BE2C (cell line): ENCODE measurements at regions not wholly inside any gene's neighbourhood (a gene's known extent, or its start where the extent isn't known, plus 50 kb on each side); places are given as distances from the start of the nearest gene placed in this dataset.
"Not testable (repeated sequence)": the region's sequence is repeated elsewhere in the genome, so short reads cannot be mapped to it uniquely, and the experiment has no call there.

ENCODE experiments used
- DNase-seq: peaks from one replicate; pipeline ENCODE4 v3.0.0-alpha.2; 2020
- H3K27me3 ChIP-seq: fragments of 250-450 bp; sonication (Bioruptor Pico); 2 replicates; pipeline ENCODE4 v1.5.1; 2020; ENCODE audit warnings: mild to moderate bottlenecking
- H3K36me3 ChIP-seq: fragments of 250-450 bp; sonication (Bioruptor Pico); 2 replicates; pipeline ENCODE4 v1.5.1; 2020; ENCODE audit warnings: mild to moderate bottlenecking
- H3K4me1 ChIP-seq: fragments of 250-450 bp; sonication (Bioruptor Pico); 2 replicates; pipeline ENCODE4 v1.5.1; 2020
- H3K4me3 ChIP-seq: 2 replicates; pipeline ENCODE4 v1.5.1; 2011; ENCODE audit warnings: low read depth, low read length
- H3K9me3 ChIP-seq: fragments of 250-450 bp; sonication (Bioruptor Pico); 2 replicates; pipeline ENCODE4 v1.5.1; 2020
- TF ChIP-seq, protein P1 (sequence below): IDR thresholded peaks from 2 replicates; pipeline ENCODE4 v1.5.1; 2012; ENCODE audit warnings: mild to moderate bottlenecking, low read depth, low read length

GRCh38 chr10:46106410-46107255 is 60.6 kb upstream of the MSMB start:
- peak overlapping the region; percentile 61 for H3K4me3 ChIP-seq
- TF ChIP-seq, protein P1, sequence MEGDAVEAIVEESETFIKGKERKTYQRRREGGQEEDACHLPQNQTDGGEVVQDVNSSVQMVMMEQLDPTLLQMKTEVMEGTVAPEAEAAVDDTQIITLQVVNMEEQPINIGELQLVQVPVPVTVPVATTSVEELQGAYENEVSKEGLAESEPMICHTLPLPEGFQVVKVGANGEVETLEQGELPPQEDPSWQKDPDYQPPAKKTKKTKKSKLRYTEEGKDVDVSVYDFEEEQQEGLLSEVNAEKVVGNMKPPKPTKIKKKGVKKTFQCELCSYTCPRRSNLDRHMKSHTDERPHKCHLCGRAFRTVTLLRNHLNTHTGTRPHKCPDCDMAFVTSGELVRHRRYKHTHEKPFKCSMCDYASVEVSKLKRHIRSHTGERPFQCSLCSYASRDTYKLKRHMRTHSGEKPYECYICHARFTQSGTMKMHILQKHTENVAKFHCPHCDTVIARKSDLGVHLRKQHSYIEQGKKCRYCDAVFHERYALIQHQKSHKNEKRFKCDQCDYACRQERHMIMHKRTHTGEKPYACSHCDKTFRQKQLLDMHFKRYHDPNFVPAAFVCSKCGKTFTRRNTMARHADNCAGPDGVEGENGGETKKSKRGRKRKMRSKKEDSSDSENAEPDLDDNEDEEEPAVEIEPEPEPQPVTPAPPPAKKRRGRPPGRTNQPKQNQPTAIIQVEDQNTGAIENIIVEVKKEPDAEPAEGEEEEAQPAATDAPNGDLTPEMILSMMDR: 0 out of 2 replicates have a peak, but pooled peaks have one; percentile 8
- peak; percentile 78 for DNase-seq
- H3K36me3 ChIP-seq: no peaks in the 10 kb centered on the region
- peaks cover 4% of the 10 kb centered on the region; the same call in 1 of the 2 replicates for H3K27me3 ChIP-seq
- H3K9me3 ChIP-seq: no peaks in the 10 kb centered on the region
- H3K4me1 ChIP-seq: peaks cover 5% of the 10 kb centered on the region

DNA sequence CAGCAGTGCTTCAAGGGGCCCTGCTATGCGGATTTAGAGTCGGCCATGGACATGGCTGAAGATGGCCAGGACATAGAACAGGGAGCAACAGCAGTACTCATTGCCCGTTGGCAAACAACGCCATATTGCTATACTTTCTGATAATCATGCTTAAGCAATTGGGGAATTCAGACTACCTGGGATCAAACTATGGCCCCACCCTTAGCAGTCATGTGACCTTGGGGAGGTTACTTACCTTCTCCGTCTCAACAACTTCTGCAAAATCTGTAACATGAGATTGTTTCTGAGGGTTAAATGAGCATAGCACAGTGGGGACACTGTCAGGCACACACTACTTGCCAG is 62.1 kb upstream of the MSMB start:
- H3K4me1 ChIP-seq, H3K9me3 ChIP-seq, H3K27me3 ChIP-seq, H3K36me3 ChIP-seq, DNase-seq, H3K4me3 ChIP-seq: not testable (repeated sequence)

GRCh38 chr10:46154271-46154670 is 108.2 kb upstream of the MSMB start:
- H3K27me3 ChIP-seq, H3K36me3 ChIP-seq, H3K9me3 ChIP-seq, DNase-seq, H3K4me1 ChIP-seq, H3K4me3 ChIP-seq: not testable (repeated sequence)

DNA sequence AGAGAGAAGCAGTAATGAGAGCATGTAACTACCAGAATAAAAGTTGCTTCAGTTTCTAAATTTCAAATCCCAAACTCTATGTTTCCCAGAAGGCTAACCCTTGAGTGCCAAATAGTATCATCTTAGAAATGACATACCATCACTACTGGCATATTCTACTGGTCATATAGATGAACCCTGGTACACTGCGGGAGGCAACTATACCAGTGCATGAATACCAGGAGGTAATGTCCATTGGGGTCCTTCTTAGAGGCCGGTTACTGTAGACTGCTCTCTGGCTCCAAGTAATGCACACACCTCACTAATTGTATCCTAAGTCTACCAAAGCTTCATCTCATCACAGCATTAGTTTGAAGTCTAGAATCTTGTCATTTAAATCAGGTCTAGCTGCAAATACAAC is 108.6 kb upstream of the MSMB start:
- not testable (repeated sequence) for H3K4me1 ChIP-seq, H3K36me3 ChIP-seq, DNase-seq, H3K27me3 ChIP-seq, H3K9me3 ChIP-seq, H3K4me3 ChIP-seq

- H3K9me3 ChIP-seq, H3K27me3 ChIP-seq, H3K4me1 ChIP-seq, H3K4me3 ChIP-seq, DNase-seq, H3K36me3 ChIP-seq: not testable (repeated sequence)
These were observed 110.8 kb upstream of the MSMB start for GRCh38 chr10:46156866-46157265.

DNA sequence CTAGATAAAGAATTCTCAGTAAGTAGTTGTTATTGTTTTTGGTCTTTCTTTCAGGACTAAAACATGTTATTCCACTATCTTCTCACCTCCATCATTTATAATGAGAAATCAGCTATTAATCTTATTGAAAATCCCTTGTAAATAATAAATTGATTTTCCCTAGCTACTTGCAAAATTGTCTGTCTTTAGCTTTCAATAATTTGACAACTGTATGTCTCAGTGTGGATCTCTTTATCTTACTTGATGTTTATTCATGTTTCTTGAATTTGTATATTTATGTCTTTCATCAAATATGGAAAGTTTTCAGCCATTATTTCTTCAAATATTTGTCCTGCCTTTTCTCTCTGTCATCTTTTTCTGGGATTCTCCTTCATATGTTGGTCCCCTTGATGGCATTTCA is 117.1 kb upstream of the ANTXRL start:
- DNase-seq: no peak
- Histone ChIP-seq H3K4me3 (no peak overlapping the region), H3K36me3 (no peaks in the 10 kb centered on the region), H3K4me1 (no peaks in the 10 kb centered on the region), H3K9me3 (no peaks in the 10 kb centered on the region; the same call in 1 of the 2 replicates), H3K27me3 (peaks cover 25% of the 10 kb centered on the region)
- TF ChIP-seq, protein P1: no peak

- TF ChIP-seq, protein P1: no peak
- Histone ChIP-seq H3K36me3 (no peaks in the 10 kb centered on the region), H3K4me3 (no peak overlapping the region), H3K27me3 (peaks cover 14% of the 10 kb centered on the region), H3K4me1 (no peaks in the 10 kb centered on the region), H3K9me3 (no peaks in the 10 kb centered on the region)
- DNase-seq: no peak
These were observed 116.0 kb upstream of the ANTXRL start for GRCh38 chr10:46170789-46171188.

DNA sequence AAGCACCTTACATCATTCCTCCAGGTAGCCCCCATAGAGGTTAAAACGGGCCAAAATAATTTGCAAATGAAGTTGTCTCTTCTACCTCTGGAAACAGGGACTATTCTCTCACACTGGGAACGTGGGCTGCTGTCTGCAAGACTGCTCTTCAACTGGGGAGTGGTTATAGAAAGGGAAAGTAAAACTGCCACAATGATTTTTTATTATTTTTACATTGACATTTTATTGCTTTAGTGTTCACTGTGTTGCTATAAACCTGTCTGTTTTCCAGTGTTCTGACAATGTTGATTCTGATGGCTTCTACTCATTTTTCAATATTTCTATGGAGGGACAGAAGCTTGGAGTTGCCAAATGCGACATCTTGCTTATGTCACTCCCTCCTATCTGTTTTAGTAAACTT is 115.1 kb upstream of the ANTXRL start:
- TF ChIP-seq, protein P1: no peak
- no peak for DNase-seq
- Histone ChIP-seq H3K27me3 (peaks cover 18% of the 10 kb centered on the region), H3K4me3 (no peak overlapping the region), H3K9me3 (no peaks in the 10 kb centered on the region), H3K36me3 (no peaks in the 10 kb centered on the region), H3K4me1 (no peaks in the 10 kb centered on the region)
